ENCODE measurements at regions not wholly inside any gene's neighbourhood (a gene's known extent, or its start where the extent isn't known, plus 50 kb on each side); places are given as distances from the start of the nearest gene placed in this dataset.

GRCh38 chr18:54702686-54703085, 111.6 kb downstream of the DYNAP start:
- Histone ChIP-seq H3K4me1 (ENCODE audit: control insufficient read depth, insufficient read depth, low read length) (no peaks in the 10 kb centered on the region), H3K9me3 (ENCODE audit: control insufficient read depth, insufficient read depth, low read depth, low read length) (no peaks in the 10 kb centered on the region), H3K36me3 (ENCODE audit: control insufficient read depth in 2 of 2, insufficient read depth in 1 of 2, low read length in 2 of 2) (no peaks in the 10 kb centered on the region), H3K27ac (ENCODE audit: extremely low read depth, low read depth, low read length) (no peak overlapping the region), H3K4me3 (ENCODE audit: low read depth, low read length) (no peak overlapping the region)
- CTCF ChIA-PET = interaction anchor here (0.7 kb wide), 1 partner anchor 10 kb away, joined by 3 read pairs; no protein-coding TSS in a partner anchor
- TF ChIP-seq, protein P1, sequence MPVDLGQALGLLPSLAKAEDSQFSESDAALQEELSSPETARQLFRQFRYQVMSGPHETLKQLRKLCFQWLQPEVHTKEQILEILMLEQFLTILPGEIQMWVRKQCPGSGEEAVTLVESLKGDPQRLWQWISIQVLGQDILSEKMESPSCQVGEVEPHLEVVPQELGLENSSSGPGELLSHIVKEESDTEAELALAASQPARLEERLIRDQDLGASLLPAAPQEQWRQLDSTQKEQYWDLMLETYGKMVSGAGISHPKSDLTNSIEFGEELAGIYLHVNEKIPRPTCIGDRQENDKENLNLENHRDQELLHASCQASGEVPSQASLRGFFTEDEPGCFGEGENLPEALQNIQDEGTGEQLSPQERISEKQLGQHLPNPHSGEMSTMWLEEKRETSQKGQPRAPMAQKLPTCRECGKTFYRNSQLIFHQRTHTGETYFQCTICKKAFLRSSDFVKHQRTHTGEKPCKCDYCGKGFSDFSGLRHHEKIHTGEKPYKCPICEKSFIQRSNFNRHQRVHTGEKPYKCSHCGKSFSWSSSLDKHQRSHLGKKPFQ (tag by site-specific recombination; IDR thresholded peaks at IDR 0.05) = no peak
- TF ChIP-seq HOXA7 (CRISPR knock-in tag; IDR thresholded peaks at IDR 0.05; ENCODE audit: borderline replicate concordance) (no peak), ZNF155 (tag by site-specific recombination; IDR thresholded peaks at IDR 0.05) (no peak), ZNF175 (tag by site-specific recombination; IDR thresholded peaks at IDR 0.05) (no peak), ZNF571 (tag by site-specific recombination; IDR thresholded peaks at IDR 0.05) (no peak), ZNF518A (tag by site-specific recombination; conservative IDR thresholded peaks at IDR 0.05; ENCODE audit: low read depth) (no peak), ZNF138 (tag by site-specific recombination; IDR thresholded peaks at IDR 0.05; ENCODE audit: borderline replicate concordance) (no peak), ZNF133 (tag by site-specific recombination; IDR thresholded peaks at IDR 0.05) (no peak)
- POLR2A ChIA-PET = no interaction called here

DNA sequence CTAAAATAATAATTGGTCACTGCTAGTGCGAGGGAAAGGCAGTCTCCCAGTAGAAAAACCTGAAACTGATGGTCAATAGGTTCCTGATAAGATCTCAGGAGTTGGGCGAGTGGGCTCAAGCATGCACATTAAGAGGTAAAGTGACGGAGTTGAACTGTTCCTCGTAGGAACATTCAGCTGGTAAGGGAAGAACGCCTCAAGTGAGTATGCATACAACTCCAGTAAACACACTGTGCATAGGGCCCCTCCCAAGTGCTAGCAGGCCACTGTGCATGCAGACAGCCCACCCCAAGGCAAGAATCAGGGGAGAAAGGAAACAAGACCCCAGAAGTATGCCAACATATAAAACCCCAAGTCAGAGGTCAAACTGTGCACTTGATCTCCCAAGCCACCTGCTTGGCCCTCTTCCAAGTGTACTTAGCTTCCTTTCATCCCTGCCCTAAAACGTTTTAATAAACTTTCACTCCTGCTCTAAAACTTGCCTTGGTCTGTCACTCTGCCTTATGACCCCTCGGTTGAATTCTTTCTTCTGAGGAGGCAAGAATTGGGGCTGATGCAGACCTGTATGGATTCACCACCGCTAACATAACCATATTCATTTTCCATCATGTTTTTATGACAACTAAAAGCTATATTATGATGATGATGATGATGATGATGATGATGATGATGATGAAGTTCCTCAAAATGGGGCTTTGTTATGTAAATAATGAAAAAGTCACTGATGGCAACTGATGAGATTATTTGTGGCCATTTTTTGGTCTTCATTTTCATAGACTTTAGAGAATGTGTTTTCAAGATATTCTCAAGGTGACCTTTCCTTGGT, 118.0 kb upstream of the RAB27B start:
- H3K9me3 ChIP-seq (ENCODE audit: control insufficient read depth, insufficient read depth, low read depth, low read length) = no peaks in the 10 kb centered on the region
- ChIA-PET CTCF (interaction anchor here (0.6 kb wide), 1 partner anchor 24 kb away, joined by 5 read pairs; no protein-coding TSS in a partner anchor), POLR2A (no interaction called here)
- no peak for TF ChIP-seq ZNF654 (tag by site-specific recombination; IDR thresholded peaks at IDR 0.05; ENCODE audit: low read depth)
- TF ChIP-seq ZNF596 (tag by site-specific recombination; IDR thresholded peaks at IDR 0.05) = no peak
- no peak for TF ChIP-seq ZNF2 (tag by site-specific recombination; IDR thresholded peaks at IDR 0.05)
- TF ChIP-seq, protein P2, sequence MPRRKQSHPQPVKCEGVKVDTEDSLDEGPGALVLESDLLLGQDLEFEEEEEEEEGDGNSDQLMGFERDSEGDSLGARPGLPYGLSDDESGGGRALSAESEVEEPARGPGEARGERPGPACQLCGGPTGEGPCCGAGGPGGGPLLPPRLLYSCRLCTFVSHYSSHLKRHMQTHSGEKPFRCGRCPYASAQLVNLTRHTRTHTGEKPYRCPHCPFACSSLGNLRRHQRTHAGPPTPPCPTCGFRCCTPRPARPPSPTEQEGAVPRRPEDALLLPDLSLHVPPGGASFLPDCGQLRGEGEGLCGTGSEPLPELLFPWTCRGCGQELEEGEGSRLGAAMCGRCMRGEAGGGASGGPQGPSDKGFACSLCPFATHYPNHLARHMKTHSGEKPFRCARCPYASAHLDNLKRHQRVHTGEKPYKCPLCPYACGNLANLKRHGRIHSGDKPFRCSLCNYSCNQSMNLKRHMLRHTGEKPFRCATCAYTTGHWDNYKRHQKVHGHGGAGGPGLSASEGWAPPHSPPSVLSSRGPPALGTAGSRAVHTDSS (tag by site-specific recombination; IDR thresholded peaks at IDR 0.05) = peak; percentile 89
- TF ChIP-seq ZNF266 (tag by site-specific recombination; IDR thresholded peaks at IDR 0.05; ENCODE audit: low read depth) = no peak
- H3K36me3 ChIP-seq (ENCODE audit: control insufficient read depth in 2 of 2, insufficient read depth in 1 of 2, low read length in 2 of 2) = no peaks in the 10 kb centered on the region
- peaks cover 4% of the 10 kb centered on the region; the same call in 1 of the 2 replicates for H3K4me1 ChIP-seq (ENCODE audit: control insufficient read depth, insufficient read depth, low read length)
- H3K4me3 ChIP-seq (ENCODE audit: low read depth, low read length) = no peak overlapping the region
- no peak overlapping the region for H3K27ac ChIP-seq (ENCODE audit: extremely low read depth, low read depth, low read length)
